DMS114 treated with DMSO at 0.1 percent for 48 hours (cell line): ENCODE measurements at regions not wholly inside any gene's neighbourhood (a gene's known extent, or its start where the extent isn't known, plus 50 kb on each side); places are given as distances from the start of the nearest gene placed in this dataset.

ENCODE experiments used
- DNase-seq: peaks from one replicate; lab custom pipeline; 2025; ENCODE audit not compliant: unreplicated experiment; lab: John Stamatoyannopoulos, UW

DNA sequence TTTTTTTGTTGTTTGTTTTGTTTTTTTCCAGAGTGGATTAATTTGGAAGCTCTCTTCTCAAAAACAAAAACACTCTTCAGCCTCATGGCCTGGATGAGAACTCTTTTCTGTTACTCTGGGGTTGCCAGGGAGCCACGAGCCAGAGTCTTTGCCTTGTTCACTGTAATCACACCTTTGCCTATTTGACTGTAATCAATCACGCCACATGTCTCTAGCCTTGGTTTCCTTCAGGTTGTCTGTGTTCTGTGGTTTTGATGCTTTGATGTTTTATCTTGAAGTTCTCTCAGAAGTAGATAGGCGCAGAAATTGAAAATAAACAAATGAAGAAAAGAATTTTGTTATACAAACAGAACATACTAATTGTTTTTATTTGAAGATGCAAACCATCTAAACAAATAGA, 62.3 kb upstream of the IGF1R start:
- no peak for DNase-seq

DNA sequence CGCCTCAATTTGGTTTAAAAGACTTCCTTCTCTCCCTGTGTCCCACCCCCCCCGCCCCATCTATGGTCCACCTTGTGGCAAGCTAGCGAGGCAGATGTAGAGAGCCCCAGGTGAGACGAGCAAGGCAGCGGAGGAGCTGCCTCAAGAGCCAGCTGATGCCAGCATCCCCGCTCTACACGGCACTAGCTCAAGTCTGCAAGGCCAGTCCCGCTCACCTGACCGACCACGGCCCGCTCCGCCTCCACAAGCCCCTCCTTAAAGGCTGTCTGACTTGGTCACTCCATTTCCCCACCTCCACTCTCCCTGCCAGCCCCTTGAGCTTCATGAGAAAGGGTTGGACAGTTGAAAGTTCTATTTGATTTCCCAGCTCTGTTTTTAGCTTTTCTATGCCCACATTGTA, 56.2 kb upstream of the IGF1R start:
- no peak for DNase-seq

DNA sequence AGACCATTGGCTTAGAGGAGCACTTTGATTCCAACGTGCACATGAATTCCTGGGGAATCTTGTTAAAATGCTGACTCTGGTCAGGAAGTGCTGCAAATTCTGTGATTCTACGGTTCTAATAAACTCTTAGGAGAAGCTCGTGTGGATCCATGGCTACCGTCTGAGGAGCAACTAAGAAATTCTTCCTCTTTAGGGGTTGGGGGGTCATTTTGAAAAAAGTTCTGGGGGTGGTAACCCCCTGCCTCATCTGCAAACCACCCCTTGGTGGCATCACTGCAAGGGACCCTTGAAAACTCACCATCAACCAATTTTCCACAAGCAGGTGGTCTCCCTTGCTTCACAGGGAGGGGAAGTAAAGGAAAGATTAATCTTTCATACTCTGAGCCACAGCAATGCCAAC, 52.2 kb upstream of the IGF1R start:
- no peak for DNase-seq

DNA sequence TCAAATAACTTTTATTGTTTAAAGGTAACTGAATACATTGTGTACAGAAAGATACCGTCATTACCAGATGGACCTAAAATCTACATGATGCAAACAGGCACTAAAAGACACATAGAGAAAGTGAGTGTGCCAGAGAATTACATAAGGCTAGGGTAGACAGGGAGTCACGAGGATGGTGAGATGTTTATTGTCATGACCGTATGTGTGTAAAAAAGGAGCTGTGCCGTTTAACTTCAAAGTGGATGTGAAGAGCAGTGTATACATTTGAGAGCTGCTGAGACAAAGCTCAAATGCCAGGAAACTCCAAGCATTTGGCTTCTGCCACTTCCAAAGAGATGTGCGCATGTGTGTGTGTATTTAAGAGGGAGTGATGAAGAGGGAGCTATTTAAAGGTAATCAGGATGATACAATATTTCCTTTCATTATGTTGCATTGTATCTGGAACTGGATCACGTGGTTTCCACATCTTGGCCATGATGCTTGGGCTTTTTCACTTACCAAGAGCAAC, 51.4 kb upstream of the IGF1R start:
- no peak for DNase-seq

DNA sequence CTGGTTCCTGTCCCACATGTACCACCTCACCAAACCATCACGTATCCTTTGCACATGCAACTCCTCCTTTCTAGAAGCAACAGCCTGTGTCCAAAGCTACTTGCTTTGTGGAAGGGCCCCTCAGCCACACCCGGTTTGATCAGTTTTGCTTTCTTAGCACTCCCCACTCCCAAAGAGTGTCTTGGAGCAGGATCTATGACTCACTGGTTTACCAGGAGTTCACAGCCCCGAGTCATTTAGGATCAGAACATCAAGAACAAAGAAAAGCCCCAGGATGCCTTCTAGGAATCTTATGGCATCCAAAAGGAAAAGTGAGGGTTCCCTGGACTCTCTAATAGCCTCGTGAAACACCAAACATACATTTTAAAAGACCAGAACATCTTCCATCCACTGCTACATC, 50.7 kb upstream of the IGF1R start:
- no peak for DNase-seq
